Esophagus muscularis mucosa (tissue), 2 donors: ENCODE measurements at regions not wholly inside any gene's neighbourhood (a gene's known extent, or its start where the extent isn't known, plus 50 kb on each side); places are given as distances from the start of the nearest gene placed in this dataset.

Source experiments
- POLR2A ChIP-seq: fragments of 450-650 bp; IDR thresholded peaks from one replicate; pipeline ENCODE4 v1.6.1; 2017; ENCODE audit warnings: antibody characterized with exemption, moderate library complexity, mild to moderate bottlenecking, low read depth
- POLR2AphosphoS5 ChIP-seq, 2 donors: sonication (generic); formaldehyde crosslinking; IDR thresholded peaks; one replicate each; pipeline ENCODE4 v1.6.1; 2017; ENCODE audit warnings: antibody characterized with exemption in 2 of 2

DNA sequence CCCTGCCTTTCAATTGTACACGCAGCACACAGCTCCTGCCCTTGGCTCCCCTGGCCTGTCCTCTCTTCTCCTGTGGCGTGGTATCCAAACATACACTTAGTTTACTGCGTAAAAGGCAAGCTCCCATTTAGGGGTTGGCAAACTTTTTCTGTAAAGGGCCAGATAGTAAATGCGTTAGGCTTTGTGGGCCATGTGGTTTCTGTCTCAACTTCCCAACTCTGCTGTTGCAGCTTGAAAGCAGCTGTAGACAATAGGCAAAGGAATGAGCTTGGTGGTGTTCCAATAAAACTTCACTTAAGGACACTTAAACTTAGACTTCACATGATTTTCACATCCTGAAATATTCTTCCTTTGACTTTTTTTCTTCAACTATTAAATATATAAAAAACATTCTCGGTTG lies 63.3 kb downstream of the RHOU start:
- TF ChIP-seq POLR2A (no peak), POLR2AphosphoS5 (IDR thresholded peaks at IDR 0.05) (peak; percentile 70 to 75)
